Liver (tissue), 3 donors: ENCODE measurements at regions not wholly inside any gene's neighbourhood (a gene's known extent, or its start where the extent isn't known, plus 50 kb on each side); places are given as distances from the start of the nearest gene placed in this dataset.

Experiments used
- EGR1 ChIP-seq, 2 donors: IDR thresholded peaks; 2 replicates each; pipeline ENCODE4 v1.6.1; 2016 to 2018; ENCODE audit warnings: antibody characterized with exemption in 2 of 2, low read depth in 2 of 2
- GABPA ChIP-seq, 2 donors: IDR thresholded peaks in 1 of 2; conservative IDR thresholded peaks in 1 of 2; 2 replicates each; pipeline ENCODE4 v1.6.1; 2016; ENCODE audit warnings: antibody characterized with exemption in 2 of 2, mild to moderate bottlenecking in 1 of 2, moderate library complexity in 1 of 2
- HNF4A ChIP-seq, 2 donors: conservative IDR thresholded peaks; 2 replicates each; pipeline ENCODE4 v1.6.1; 2016; ENCODE audit warnings: antibody characterized with exemption in 2 of 2, mild to moderate bottlenecking in 2 of 2
- JUND ChIP-seq, 2 donors: IDR thresholded peaks; 2 replicates each; pipeline ENCODE4 v1.6.1; 2016; ENCODE audit warnings: antibody characterized with exemption in 2 of 2
- RAD21 ChIP-seq, 2 donors: IDR thresholded peaks; 2 replicates each; pipeline ENCODE4 v1.6.1; 2016; ENCODE audit warnings: antibody characterized with exemption in 2 of 2, mild to moderate bottlenecking in 2 of 2
- REST ChIP-seq: IDR thresholded peaks from 2 replicates; pipeline ENCODE4 v1.6.1; 2016; ENCODE audit warnings: antibody characterized with exemption, mild to moderate bottlenecking
- RXRA ChIP-seq, 2 donors: IDR thresholded peaks; 2 replicates each; pipeline ENCODE4 v1.6.1; 2017 to 2018; ENCODE audit warnings: antibody characterized with exemption in 2 of 2, mild to moderate bottlenecking in 1 of 2
- SP1 ChIP-seq: IDR thresholded peaks from 2 replicates; pipeline ENCODE4 v1.6.1; 2018; ENCODE audit warnings: antibody characterized with exemption, mild to moderate bottlenecking
- TAF1 ChIP-seq: conservative IDR thresholded peaks from 2 replicates; pipeline ENCODE4 v1.6.1; 2016; ENCODE audit warnings: antibody characterized with exemption, mild to moderate bottlenecking
- YY1 ChIP-seq: IDR thresholded peaks from 2 replicates; pipeline ENCODE4 v1.6.1; 2016; ENCODE audit warnings: antibody characterized with exemption, mild to moderate bottlenecking
- ZBTB33 ChIP-seq: IDR thresholded peaks from 2 replicates; pipeline ENCODE4 v1.6.1; 2016; ENCODE audit warnings: antibody characterized with exemption
- TF ChIP-seq, protein P1 (sequence below): fragments of 150-350 bp; IDR thresholded peaks from 2 replicates; pipeline ENCODE4 v1.5.1; 2017; ENCODE audit warnings: improper control_type of control experiment, low read depth, low read length; ENCODE audit not compliant: missing input control
- TF ChIP-seq, protein P2 (sequence below): IDR thresholded peaks from 2 replicates; pipeline ENCODE4 v1.6.1; 2016; ENCODE audit warnings: antibody characterized with exemption
- TF ChIP-seq, protein P3 (sequence below): IDR thresholded peaks from 2 replicates; pipeline ENCODE4 v1.6.1; 2016; ENCODE audit warnings: antibody characterized with exemption
- donor health status: healthy.
- donor health status: healthy.

- TF ChIP-seq SP1 (no peak), YY1 (no peak), EGR1 (IDR thresholded peaks at IDR 0.05; ENCODE audit: low read depth in 2 of 2) (no peak), TAF1 (no peak), JUND (IDR thresholded peaks at IDR 0.05) (no peak), RAD21 (IDR thresholded peaks at IDR 0.05) (no peak), REST (no peak), RXRA (IDR thresholded peaks at IDR 0.05) (no peak), HNF4A (conservative IDR thresholded peaks at IDR 0.05) (no peak), ZBTB33 (no peak), GABPA (IDR thresholded peaks at IDR 0.05 in 1 of 2, conservative IDR thresholded peaks at IDR 0.05 in 1 of 2) (no peak)
- TF ChIP-seq, protein P1, sequence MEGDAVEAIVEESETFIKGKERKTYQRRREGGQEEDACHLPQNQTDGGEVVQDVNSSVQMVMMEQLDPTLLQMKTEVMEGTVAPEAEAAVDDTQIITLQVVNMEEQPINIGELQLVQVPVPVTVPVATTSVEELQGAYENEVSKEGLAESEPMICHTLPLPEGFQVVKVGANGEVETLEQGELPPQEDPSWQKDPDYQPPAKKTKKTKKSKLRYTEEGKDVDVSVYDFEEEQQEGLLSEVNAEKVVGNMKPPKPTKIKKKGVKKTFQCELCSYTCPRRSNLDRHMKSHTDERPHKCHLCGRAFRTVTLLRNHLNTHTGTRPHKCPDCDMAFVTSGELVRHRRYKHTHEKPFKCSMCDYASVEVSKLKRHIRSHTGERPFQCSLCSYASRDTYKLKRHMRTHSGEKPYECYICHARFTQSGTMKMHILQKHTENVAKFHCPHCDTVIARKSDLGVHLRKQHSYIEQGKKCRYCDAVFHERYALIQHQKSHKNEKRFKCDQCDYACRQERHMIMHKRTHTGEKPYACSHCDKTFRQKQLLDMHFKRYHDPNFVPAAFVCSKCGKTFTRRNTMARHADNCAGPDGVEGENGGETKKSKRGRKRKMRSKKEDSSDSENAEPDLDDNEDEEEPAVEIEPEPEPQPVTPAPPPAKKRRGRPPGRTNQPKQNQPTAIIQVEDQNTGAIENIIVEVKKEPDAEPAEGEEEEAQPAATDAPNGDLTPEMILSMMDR, result no peak
- TF ChIP-seq, protein P2, sequence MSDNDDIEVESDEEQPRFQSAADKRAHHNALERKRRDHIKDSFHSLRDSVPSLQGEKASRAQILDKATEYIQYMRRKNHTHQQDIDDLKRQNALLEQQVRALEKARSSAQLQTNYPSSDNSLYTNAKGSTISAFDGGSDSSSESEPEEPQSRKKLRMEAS, result no peak
- TF ChIP-seq, protein P3, sequence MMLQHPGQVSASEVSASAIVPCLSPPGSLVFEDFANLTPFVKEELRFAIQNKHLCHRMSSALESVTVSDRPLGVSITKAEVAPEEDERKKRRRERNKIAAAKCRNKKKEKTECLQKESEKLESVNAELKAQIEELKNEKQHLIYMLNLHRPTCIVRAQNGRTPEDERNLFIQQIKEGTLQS, result no peak
Observed at GRCh38 chr20:50378170-50379000, 131.8 kb upstream of the PTPN1 start.
